Sigmoid colon (tissue), 4 donors: ENCODE measurements at regions not wholly inside any gene's neighbourhood (a gene's known extent, or its start where the extent isn't known, plus 50 kb on each side); places are given as distances from the start of the nearest gene placed in this dataset.

Experiments used
- EP300 ChIP-seq, 4 donors: sonication (generic); formaldehyde crosslinking; IDR thresholded peaks; one replicate each; pipeline ENCODE4 v1.6.1; 2017; ENCODE audit warnings: antibody characterized with exemption in 4 of 4
- POLR2A ChIP-seq, 2 donors: fragments of 450-650 bp; IDR thresholded peaks; one replicate each; pipeline ENCODE4 v1.6.1; 2016; ENCODE audit warnings: antibody characterized with exemption in 2 of 2, mild to moderate bottlenecking in 2 of 2, moderate library complexity in 2 of 2
- POLR2AphosphoS5 ChIP-seq, 4 donors: sonication (generic); formaldehyde crosslinking; IDR thresholded peaks; one replicate each; pipeline ENCODE4 v1.6.1; 2017; ENCODE audit warnings: antibody characterized with exemption in 4 of 4

DNA sequence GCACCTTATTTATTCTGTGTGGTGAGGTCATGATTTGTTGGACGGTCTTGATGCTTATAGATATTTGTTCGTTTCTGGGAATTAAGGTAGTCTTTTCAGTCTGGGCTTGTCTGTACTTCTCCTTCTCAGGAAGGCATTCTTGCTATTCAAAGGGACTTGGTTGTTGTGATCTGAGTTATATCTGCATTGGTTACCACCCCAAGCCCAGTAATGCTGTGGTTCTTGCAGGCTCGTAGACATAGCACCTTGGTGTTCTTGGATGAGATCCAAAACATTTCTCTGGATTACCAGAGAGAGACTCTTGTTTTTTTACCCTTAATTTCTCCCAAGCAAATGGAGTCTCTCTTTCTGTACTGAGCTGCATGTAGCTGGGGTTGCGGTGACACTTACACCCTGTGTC lies 128.0 kb upstream of the CBLB start:
- TF ChIP-seq POLR2A (IDR thresholded peaks at IDR 0.05) (no peak), EP300 (IDR thresholded peaks at IDR 0.05) (no peak), POLR2AphosphoS5 (IDR thresholded peaks at IDR 0.05) (no peak)
